Suprapubic skin (tissue), 4 donors: ENCODE measurements at regions not wholly inside any gene's neighbourhood (a gene's known extent, or its start where the extent isn't known, plus 50 kb on each side); places are given as distances from the start of the nearest gene placed in this dataset.

ENCODE experiments used
- DNase-seq, 2 donors: peaks; one replicate each; pipeline ENCODE4 v3.0.0-alpha.2; 2019; ENCODE audit warnings: low spot score in 2 of 2
- H3K27ac ChIP-seq: fragments of 200-600 bp; sonication (generic); one replicate; pipeline ENCODE4 v1.5.1; 2019
- H3K27me3 ChIP-seq: fragments of 200-600 bp; sonication (generic); one replicate; pipeline ENCODE4 v1.5.1; 2019
- H3K36me3 ChIP-seq: fragments of 200-600 bp; sonication (generic); one replicate; pipeline ENCODE4 v1.5.1; 2019
- H3K4me1 ChIP-seq: fragments of 200-600 bp; sonication (generic); one replicate; pipeline ENCODE4 v1.5.1; 2019
- H3K4me3 ChIP-seq: fragments of 200-600 bp; sonication (generic); one replicate; pipeline ENCODE4 v1.5.1; 2019; ENCODE audit warnings: mild to moderate bottlenecking
- H3K9me3 ChIP-seq: fragments of 200-600 bp; sonication (generic); one replicate; pipeline ENCODE4 v1.5.1; 2019
- EP300 ChIP-seq: sonication (generic); formaldehyde crosslinking; IDR thresholded peaks from one replicate; pipeline ENCODE4 v1.6.1; 2017; ENCODE audit warnings: antibody characterized with exemption
- POLR2A ChIP-seq, 2 donors: fragments of 450-650 bp; IDR thresholded peaks; one replicate each; pipeline ENCODE4 v1.6.1; 2017; ENCODE audit warnings: antibody characterized with exemption in 2 of 2, mild to moderate bottlenecking in 2 of 2, moderate library complexity in 2 of 2
- POLR2AphosphoS5 ChIP-seq, 3 donors: sonication (generic); formaldehyde crosslinking; IDR thresholded peaks; one replicate each; pipeline ENCODE4 v1.6.1; 2017; ENCODE audit warnings: antibody characterized with exemption in 3 of 3
- WGBS: methylation state at CpG from one replicate; pipeline ENCODE4 v1.1.5; 2018; 5-methylcytosine and 5-hydroxymethylcytosine counted together
- TF ChIP-seq, protein P1 (sequence below), 2 donors: fragments of 200-600 bp in 1 of 2; fragments of 450-650 bp in 1 of 2; sonication (generic) in 1 of 2; IDR thresholded peaks; one replicate each; pipeline ENCODE4 v1.5.1; 2016 to 2019; ENCODE audit warnings: antibody characterized with exemption in 2 of 2, mild to moderate bottlenecking in 1 of 2, moderate library complexity in 1 of 2

DNA sequence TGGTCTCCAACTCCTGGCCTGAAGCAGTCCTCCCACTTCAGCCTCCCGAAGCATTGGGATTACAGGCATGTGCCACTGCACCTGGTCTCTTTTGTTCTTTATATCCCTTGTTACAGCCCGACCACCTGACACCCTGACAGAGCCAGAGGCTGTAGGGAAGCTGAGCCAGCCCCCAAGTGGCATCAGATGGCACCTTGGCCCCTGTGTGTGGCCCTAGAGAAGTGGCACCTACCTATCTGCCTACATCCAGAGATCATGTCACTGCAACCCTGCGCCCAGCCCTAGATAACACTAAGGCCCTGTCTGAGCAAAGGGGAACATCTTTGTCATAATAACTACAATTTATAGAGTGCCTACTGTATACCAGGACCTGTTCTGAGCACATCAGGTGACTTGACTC is 235.0 kb downstream of the AACS start:
- no peaks in the 10 kb centered on the region for H3K9me3 ChIP-seq
- DNase-seq: peak in 1 of 2 donors; percentile 62
- 64% methylated on average over 2 of the region's 3 CpGs for WGBS

DNA sequence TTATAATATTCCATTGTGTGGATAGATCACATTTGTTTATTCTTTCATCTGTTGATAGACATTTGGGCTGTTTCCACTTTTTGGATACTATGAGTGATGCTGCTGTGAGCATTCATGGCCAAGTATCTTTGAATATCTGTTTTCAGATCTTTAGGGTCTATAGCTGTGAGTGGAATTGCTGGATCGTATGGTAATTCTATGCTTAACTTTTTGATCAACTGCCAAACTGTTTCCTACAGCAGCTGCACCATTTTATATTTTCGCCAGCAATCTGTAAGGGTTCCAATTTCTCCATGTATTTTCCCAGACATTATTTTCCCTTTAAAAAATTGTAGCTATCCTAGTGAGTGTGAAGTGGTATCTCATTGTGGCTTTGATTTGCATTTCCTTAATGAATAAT is 238.1 kb downstream of the AACS start:
- no peak for DNase-seq
- Histone ChIP-seq H3K27ac (no peak overlapping the region), H3K4me3 (no peak overlapping the region), H3K4me1 (no peaks in the 10 kb centered on the region), H3K36me3 (no peaks in the 10 kb centered on the region), H3K9me3 (no peaks in the 10 kb centered on the region), H3K27me3 (no peaks in the 10 kb centered on the region)
- TF ChIP-seq, protein P1, sequence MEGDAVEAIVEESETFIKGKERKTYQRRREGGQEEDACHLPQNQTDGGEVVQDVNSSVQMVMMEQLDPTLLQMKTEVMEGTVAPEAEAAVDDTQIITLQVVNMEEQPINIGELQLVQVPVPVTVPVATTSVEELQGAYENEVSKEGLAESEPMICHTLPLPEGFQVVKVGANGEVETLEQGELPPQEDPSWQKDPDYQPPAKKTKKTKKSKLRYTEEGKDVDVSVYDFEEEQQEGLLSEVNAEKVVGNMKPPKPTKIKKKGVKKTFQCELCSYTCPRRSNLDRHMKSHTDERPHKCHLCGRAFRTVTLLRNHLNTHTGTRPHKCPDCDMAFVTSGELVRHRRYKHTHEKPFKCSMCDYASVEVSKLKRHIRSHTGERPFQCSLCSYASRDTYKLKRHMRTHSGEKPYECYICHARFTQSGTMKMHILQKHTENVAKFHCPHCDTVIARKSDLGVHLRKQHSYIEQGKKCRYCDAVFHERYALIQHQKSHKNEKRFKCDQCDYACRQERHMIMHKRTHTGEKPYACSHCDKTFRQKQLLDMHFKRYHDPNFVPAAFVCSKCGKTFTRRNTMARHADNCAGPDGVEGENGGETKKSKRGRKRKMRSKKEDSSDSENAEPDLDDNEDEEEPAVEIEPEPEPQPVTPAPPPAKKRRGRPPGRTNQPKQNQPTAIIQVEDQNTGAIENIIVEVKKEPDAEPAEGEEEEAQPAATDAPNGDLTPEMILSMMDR (IDR thresholded peaks at IDR 0.05): no peak
- TF ChIP-seq EP300: no peak
- TF ChIP-seq POLR2A (IDR thresholded peaks at IDR 0.05): no peak
- no peak for TF ChIP-seq POLR2AphosphoS5 (IDR thresholded peaks at IDR 0.05)
- 47% methylated on average over 2 of the region's 2 CpGs for WGBS

More for the DNA sequence above, 235.0 kb downstream of the AACS start:
- Histone ChIP-seq H3K27ac (no peak overlapping the region), H3K36me3 (no peaks in the 10 kb centered on the region), H3K4me3 (no peak overlapping the region), H3K27me3 (peaks cover 15% of the 10 kb centered on the region), H3K4me1 (no peaks in the 10 kb centered on the region)
- no peak for TF ChIP-seq POLR2AphosphoS5 (IDR thresholded peaks at IDR 0.05)

DNA sequence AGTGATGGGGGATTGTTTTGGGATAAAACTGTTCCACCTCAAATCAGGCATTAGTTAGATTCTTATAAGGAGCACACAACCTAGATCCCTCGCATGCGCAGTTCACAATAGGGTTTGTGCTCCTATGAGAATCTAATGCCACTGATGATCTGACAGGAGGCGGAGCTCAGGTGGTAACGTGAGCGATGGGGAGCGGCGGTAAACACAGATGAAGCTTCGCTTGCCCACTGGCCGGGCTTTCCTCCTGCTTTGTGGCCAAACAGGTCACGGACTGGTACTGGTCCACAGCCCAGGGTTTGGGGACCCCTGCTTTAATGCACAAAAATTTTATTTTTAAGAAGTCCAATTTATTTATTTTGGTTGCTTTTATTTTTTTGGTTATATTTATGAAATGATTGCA is 238.8 kb downstream of the AACS start:
- WGBS: 96% methylated on average over 10 of the region's 10 CpGs
- Histone ChIP-seq H3K4me1 (no peaks in the 10 kb centered on the region), H3K27me3 (no peaks in the 10 kb centered on the region), H3K9me3 (no peaks in the 10 kb centered on the region), H3K27ac (no peak overlapping the region), H3K36me3 (no peaks in the 10 kb centered on the region), H3K4me3 (no peak overlapping the region)
- DNase-seq: peak in 1 of 2 donors; percentile 47
- TF ChIP-seq POLR2A (IDR thresholded peaks at IDR 0.05) (no peak), POLR2AphosphoS5 (IDR thresholded peaks at IDR 0.05) (no peak), EP300 (no peak)
- TF ChIP-seq, protein P1 (IDR thresholded peaks at IDR 0.05): no peak

DNA sequence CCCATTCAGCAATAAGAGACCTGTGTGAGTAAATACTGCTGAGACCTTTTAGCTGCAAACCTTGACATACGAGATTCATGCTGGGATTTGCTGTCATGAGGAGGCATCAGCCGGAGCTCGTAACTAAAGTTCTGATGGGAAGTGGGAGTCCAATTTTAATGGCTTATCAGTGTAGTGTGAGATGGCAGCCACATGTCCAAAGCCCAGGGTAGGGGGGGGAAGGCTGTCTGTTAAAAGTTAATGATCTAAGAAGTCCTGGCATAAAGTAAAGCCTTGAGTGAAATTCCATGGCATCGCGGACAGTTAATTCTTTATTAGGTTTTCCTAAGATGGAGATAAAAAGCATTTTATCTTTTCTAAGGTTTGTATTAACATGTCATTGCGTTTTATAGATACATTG is 240.0 kb downstream of the AACS start:
- Histone ChIP-seq H3K27me3 (no peaks in the 10 kb centered on the region), H3K4me3 (no peak overlapping the region), H3K36me3 (no peaks in the 10 kb centered on the region), H3K9me3 (no peaks in the 10 kb centered on the region), H3K4me1 (no peaks in the 10 kb centered on the region), H3K27ac (no peak overlapping the region)
- WGBS: 74% methylated on average over 6 of the region's 6 CpGs
- TF ChIP-seq POLR2A (IDR thresholded peaks at IDR 0.05) (no peak), POLR2AphosphoS5 (IDR thresholded peaks at IDR 0.05) (no peak), EP300 (no peak)
- TF ChIP-seq, protein P1 (IDR thresholded peaks at IDR 0.05): no peak
- no peak for DNase-seq

DNA sequence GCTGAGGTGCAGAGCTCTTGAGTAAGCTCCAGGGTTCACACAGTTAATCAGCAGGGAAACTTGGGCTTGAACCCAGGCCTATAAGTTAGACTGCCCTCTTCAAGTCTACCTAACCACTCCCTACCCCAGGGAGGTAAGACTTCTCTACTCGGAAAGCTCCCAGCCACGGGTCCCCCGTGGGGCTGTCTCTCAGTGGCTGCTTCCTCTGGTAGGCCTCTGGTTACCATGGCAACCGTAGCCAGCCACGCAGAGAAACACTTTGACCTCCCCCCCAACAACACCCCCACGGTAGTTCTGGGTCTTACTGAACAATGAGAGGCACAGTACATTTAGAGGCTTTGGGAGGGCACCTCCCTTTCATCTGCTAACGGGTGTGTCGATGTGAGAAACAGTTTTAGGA is 245.2 kb downstream of the AACS start:
- H3K4me1 ChIP-seq: no peaks in the 10 kb centered on the region
- H3K9me3 ChIP-seq: no peaks in the 10 kb centered on the region
- H3K27me3 ChIP-seq: peaks cover 12% of the 10 kb centered on the region
- H3K27ac ChIP-seq: no peak overlapping the region
- no peak for DNase-seq
- TF ChIP-seq EP300 (no peak), POLR2A (IDR thresholded peaks at IDR 0.05) (no peak), POLR2AphosphoS5 (IDR thresholded peaks at IDR 0.05) (no peak)
- TF ChIP-seq, protein P1 (IDR thresholded peaks at IDR 0.05): no peak
- 80% methylated on average over 7 of the region's 8 CpGs for WGBS
- no peaks in the 10 kb centered on the region for H3K36me3 ChIP-seq
- H3K4me3 ChIP-seq: no peak overlapping the region

DNA sequence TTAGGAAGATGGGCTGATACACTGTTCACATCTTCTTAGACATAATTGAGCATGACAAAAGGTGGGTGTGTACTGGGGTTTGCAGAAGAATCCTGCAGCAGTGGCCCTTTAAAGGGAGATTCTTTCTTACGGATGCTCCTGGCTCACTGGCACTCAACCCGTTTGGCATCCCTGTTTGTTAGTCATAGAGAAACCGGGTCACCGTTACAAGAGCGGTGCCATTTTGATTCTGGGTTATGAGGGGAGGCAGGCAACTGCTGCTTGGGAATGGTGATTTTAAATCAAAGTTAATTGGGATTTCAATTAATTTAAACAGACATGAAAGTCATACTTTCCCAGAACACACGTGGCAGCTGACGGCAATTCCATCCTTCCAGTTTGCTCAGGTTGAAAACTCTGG is 245.8 kb downstream of the AACS start:
- TF ChIP-seq EP300 (no peak), POLR2A (IDR thresholded peaks at IDR 0.05) (no peak), POLR2AphosphoS5 (IDR thresholded peaks at IDR 0.05) (no peak)
- TF ChIP-seq, protein P1 (IDR thresholded peaks at IDR 0.05): no peak
- Histone ChIP-seq H3K27ac (no peak overlapping the region), H3K4me3 (no peak overlapping the region), H3K27me3 (peaks cover 17% of the 10 kb centered on the region), H3K9me3 (no peaks in the 10 kb centered on the region), H3K4me1 (no peaks in the 10 kb centered on the region), H3K36me3 (no peaks in the 10 kb centered on the region)
- 76% methylated on average over 7 of the region's 7 CpGs for WGBS
- no peak for DNase-seq
